Choroid plexus epithelial cell (primary cell): ENCODE measurements at regions not wholly inside any gene's neighbourhood (a gene's known extent, or its start where the extent isn't known, plus 50 kb on each side); places are given as distances from the start of the nearest gene placed in this dataset.

Experiments
- DNase-seq: peaks from one replicate; pipeline ENCODE4 v3.0.0-alpha.2; 2010; ENCODE audit warnings: low read depth
- H3K4me3 ChIP-seq: 2 replicates; pipeline ENCODE4 v1.5.1; 2011; ENCODE audit warnings: low read depth, mild to moderate bottlenecking, control low read depth, low read length, moderate library complexity
- CTCF ChIP-seq: conservative IDR thresholded peaks from 2 replicates; pipeline ENCODE4 v1.5.1; 2011; ENCODE audit warnings: low read depth, mild to moderate bottlenecking, control low read depth, inconsistent platforms, low read length, moderate library complexity

- TF ChIP-seq CTCF = no peak
- DNase-seq = no peak
- H3K4me3 ChIP-seq = no peak overlapping the region
Measured at GRCh38 chr4:78667325-78667724, 108.8 kb upstream of the BMP2K start.

DNA sequence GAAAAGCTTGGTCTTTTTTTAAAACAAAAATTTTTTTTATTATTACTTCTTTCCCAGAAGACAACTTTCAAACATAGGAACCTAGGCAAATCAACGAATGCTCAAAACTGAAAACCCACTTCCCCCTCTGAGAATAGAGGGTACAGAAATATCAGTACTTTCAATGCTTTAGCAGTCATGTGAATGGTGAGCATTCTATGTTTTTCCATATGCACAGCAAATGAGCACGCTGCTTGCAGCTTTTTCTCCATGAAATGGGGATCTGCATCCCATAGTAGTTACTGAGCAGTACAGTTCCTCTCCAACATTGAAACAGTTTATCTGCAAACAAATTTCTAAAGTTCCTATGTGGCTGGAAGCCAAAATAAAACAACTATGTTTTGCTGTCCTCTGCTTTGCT is 108.4 kb upstream of the BMP2K start:
- no peak overlapping the region for H3K4me3 ChIP-seq
- no peak for TF ChIP-seq CTCF
- no peak for DNase-seq

- TF ChIP-seq CTCF = peak; percentile 38
- no peak for DNase-seq
- no peak overlapping the region for H3K4me3 ChIP-seq
Measured at GRCh38 chr4:78669453-78669852, 106.7 kb upstream of the BMP2K start.

- no peak for TF ChIP-seq CTCF
- DNase-seq = no peak
- H3K4me3 ChIP-seq = no peak overlapping the region
Measured at GRCh38 chr4:78671903-78672815, 104.0 kb upstream of the BMP2K start.

- TF ChIP-seq CTCF = no peak
- no peak for DNase-seq
- no peak overlapping the region for H3K4me3 ChIP-seq
Measured at GRCh38 chr4:78673337-78673736, 102.8 kb upstream of the BMP2K start.

- TF ChIP-seq CTCF = no peak
- no peak overlapping the region for H3K4me3 ChIP-seq
- no peak for DNase-seq
Measured at GRCh38 chr4:78675325-78675724, 100.8 kb upstream of the BMP2K start.

- no peak for TF ChIP-seq CTCF
- no peak for DNase-seq
- no peak overlapping the region for H3K4me3 ChIP-seq
Measured at GRCh38 chr4:78682070-78682469, 94.1 kb upstream of the BMP2K start.
